Tibial nerve (tissue), 4 donors: ENCODE measurements at regions not wholly inside any gene's neighbourhood (a gene's known extent, or its start where the extent isn't known, plus 50 kb on each side); places are given as distances from the start of the nearest gene placed in this dataset.

Experiments
- CTCF ChIP-seq, 5 experiments: fragments of 200-600 bp in 3 of 5; fragments of 450-650 bp in 2 of 5; sonication (generic) in 3 of 5; IDR thresholded peaks; one replicate each; pipeline ENCODE4 v1.5.1; 2016 to 2019; ENCODE audit warnings: antibody characterized with exemption in 5 of 5, mild to moderate bottlenecking in 3 of 5, moderate library complexity in 2 of 5
- EP300 ChIP-seq, 2 donors: sonication (generic); formaldehyde crosslinking; IDR thresholded peaks; one replicate each; pipeline ENCODE4 v1.6.1; 2017; ENCODE audit warnings: antibody characterized with exemption in 2 of 2, mild to moderate bottlenecking in 1 of 2
- POLR2A ChIP-seq, 2 donors: fragments of 450-650 bp; IDR thresholded peaks; one replicate each; pipeline ENCODE4 v1.6.1; 2017; ENCODE audit warnings: antibody characterized with exemption in 2 of 2, mild to moderate bottlenecking in 2 of 2, moderate library complexity in 2 of 2

- TF ChIP-seq CTCF (IDR thresholded peaks at IDR 0.05): no peak
- no peak for TF ChIP-seq POLR2A (IDR thresholded peaks at IDR 0.05)
- no peak for TF ChIP-seq EP300 (IDR thresholded peaks at IDR 0.05)
Observed at GRCh38 chr11:36848660-36849059, 250.6 kb upstream of the RAG2 start.
